ENCODE measurements at regions not wholly inside any gene's neighbourhood (a gene's known extent, or its start where the extent isn't known, plus 50 kb on each side); places are given as distances from the start of the nearest gene placed in this dataset.

- TF ChIP-seq CTCF (IDR thresholded peaks at IDR 0.05), result no peak
- TF ChIP-seq EZH2 (IDR thresholded peaks at IDR 0.05; ENCODE audit: borderline replicate concordance, insufficient read depth, low read depth, low read length, poor library complexity, severe bottlenecking), result no peak
Measured at GRCh38 chr12:19763488-19763887, 324.2 kb downstream of the AEBP2 start.

Data from B cell (primary cell).